ENCODE measurements at regions not wholly inside any gene's neighbourhood (a gene's known extent, or its start where the extent isn't known, plus 50 kb on each side); places are given as distances from the start of the nearest gene placed in this dataset.

- TF ChIP-seq CTCF (IDR thresholded peaks at IDR 0.05) (no peak), POLR2A (IDR thresholded peaks at IDR 0.05) (no peak)
These were observed 750.8 kb upstream of the KLHL29 start for GRCh38 chr2:22634167-22634566.

All from vagina (tissue), 2 donors.